Stimulated activated CD4-positive, alpha-beta T cell treated with anti-CD3 and anti-CD28 coated beads, Interleukin-1b, Interleukin-23, amount 100 ng/mL, for 24 hours (primary cell): ENCODE measurements at regions not wholly inside any gene's neighbourhood (a gene's known extent, or its start where the extent isn't known, plus 50 kb on each side); places are given as distances from the start of the nearest gene placed in this dataset.
"Not testable (repeated sequence)": the region's sequence is repeated elsewhere in the genome, so short reads cannot be mapped to it uniquely, and the experiment has no call there.

Source experiments
- DNase-seq, 4 experiments: peaks; one replicate each; pipeline ENCODE4 v3.0.0-alpha.2; 2020; ENCODE audit warnings: low read depth in 4 of 4, low spot score in 1 of 4

DNA sequence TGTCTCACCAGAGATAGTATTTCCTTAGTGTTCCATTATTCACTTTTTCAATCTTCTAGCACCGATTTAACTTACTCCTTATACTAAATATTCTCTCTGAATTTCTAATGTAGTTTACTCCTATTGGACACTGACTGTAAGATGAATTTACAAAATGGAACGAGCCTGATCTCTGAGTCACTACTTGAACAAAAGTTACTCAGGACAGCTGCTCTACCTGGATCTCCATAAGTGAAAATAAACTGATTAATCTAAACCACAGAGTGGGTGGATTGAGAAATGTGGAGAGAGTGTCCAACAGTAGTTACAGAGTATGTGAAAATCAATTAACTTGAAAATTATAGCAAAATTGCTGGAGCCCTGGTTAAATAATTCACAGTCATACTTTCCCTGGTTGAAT lies 141.7 kb upstream of the CHORDC1 start:
- no peak for DNase-seq

DNA sequence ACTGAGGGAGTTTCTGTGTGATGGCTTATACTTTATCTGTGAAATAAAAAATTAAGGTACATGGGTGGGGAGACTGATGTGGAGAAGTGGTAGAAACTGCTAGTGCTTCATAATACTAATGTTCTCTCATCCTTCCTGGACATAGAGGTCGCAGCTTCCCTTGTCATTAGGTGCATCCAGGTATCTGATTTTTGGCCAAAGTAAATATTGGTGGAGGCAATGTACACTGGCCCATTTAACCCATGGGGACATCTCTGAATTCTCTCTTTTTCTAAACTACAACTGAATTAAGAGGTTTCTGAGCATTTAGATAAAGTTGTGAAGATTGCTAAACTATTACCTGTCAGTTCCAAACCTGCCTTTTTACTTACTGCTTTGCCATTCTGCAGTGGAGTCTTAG lies 140.9 kb upstream of the CHORDC1 start:
- no peak for DNase-seq

- no peak for DNase-seq
Measured at GRCh38 chr11:90355200-90355599, 132.4 kb upstream of the CHORDC1 start.

DNA sequence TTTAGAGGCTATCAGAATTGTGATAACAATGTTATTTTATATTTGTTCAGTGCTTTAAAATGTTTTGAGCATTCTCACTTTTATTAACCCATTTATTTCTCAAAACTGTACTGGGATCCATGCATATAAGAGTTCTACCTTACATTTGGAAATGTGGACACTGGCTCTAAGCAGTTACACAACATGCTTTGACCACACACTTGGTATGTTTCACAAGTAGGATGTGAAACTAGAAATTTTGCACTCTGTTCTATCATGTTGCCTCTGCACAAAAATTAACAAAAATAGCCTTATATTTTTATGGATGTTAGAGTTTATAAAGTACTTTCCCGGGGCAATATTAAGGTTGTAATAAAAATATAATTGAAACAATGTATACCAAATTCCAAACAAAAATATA lies 126.9 kb upstream of the CHORDC1 start:
- DNase-seq: no peak

DNA sequence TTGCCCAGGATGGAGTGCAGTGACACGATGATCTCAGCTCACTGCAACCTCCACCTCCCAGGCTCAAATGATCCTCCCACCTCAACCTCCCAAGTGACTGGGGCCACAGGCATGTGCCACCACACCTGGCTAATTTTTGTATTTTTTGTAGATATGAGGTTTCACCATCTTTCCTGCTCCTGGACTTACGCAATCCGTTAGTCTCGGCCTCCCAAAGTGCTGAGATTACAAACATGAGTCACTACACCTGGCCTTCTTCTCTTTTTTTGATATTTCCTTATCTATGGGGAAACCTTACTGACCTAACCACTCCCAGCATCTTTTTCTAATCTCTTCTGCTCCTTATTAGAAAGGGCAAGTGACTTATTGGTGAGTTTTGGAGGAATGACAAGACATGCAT lies 121.7 kb upstream of the CHORDC1 start:
- no peak for DNase-seq

GRCh38 chr11:90343673-90344072 lies 120.8 kb upstream of the CHORDC1 start:
- DNase-seq: no peak

- DNase-seq: no peak
Measured at GRCh38 chr11:90341986-90342385, 119.1 kb upstream of the CHORDC1 start.

DNA sequence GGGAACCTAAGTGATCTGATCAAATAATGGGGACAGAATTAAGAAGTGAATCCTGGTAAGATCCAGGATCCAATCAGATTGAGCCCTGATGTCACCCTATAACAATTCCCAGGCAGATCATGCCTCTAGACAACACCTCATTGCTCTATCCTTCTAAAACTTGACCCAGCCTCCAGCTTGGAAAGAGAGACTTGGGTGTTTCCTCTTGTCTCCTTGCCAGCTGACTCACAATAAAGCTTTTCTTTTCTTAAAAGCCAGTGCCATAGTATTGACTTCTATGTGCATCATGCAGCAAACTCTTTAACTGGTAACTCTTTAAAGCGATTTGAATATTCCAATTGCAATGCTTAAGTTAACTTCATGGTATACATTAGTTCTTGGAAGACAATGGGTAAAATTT lies 109.6 kb upstream of the CHORDC1 start:
- no peak for DNase-seq

GRCh38 chr11:90330632-90331031 lies 107.8 kb upstream of the CHORDC1 start:
- no peak for DNase-seq

DNA sequence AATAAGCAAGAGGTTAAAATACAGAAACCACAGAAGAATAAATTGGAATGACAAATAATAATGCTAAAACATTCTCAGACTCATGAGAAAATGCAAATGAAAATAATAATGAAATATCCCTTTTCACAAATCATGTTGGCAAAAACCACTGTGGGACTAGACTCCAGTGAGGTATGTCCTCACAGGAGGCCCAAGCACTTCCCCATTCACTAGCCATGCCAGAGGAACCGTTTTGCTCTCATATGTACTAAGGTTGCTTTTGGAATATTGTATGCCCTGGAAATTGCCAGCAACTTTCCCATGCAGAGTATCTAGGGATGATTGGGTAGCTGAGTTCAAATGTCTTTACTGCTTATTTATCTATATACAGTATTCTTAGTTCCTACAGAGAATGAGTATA lies 106.2 kb upstream of the CHORDC1 start:
- no peak for DNase-seq

GRCh38 chr11:90326647-90327046 lies 103.8 kb upstream of the CHORDC1 start:
- no peak for DNase-seq

- no peak for DNase-seq
Measured at GRCh38 chr11:90323289-90323688, 100.4 kb upstream of the CHORDC1 start.

GRCh38 chr11:90321018-90321417 lies 98.2 kb upstream of the CHORDC1 start:
- DNase-seq: no peak

DNA sequence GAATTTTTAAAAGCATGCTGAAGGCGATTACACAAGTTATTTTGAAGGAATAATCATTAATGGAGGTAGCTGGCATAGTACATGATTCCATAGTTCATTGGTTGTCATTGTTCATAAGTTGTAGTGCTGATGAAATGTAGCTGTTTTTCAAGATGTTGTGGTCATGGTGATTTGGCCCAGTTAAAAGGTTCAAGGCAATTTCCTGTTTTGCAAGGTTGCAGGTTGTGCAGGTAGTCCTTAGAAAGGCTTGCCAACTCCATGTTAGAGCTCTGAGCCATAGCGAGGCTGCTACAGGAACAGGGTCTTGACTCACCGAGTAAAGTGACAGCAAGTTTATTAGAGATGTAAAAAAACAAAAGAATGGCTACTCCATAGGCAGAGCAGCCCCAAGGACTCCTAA lies 95.8 kb upstream of the CHORDC1 start:
- DNase-seq: no peak

GRCh38 chr11:90310210-90310609 lies 87.4 kb upstream of the CHORDC1 start:
- DNase-seq: no peak

DNA sequence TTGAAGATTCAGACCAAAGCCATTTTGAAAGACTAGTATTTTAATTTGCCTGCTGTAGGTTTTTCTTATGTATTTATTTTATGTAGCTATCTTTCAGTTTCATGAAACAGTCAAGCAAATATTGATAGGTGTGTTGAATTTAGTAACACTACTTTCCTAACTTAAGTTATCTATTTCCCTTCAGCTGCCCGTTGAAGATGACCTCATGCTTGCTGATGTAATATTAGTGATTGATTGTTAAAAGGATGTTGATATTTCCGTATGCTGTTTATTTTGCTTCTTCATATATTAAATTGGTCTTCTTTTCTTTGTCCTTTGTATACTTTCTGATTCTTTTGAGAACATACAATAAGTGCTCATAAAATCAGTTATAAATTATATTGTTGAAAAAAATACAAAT lies 86.8 kb upstream of the CHORDC1 start:
- DNase-seq: no peak

DNA sequence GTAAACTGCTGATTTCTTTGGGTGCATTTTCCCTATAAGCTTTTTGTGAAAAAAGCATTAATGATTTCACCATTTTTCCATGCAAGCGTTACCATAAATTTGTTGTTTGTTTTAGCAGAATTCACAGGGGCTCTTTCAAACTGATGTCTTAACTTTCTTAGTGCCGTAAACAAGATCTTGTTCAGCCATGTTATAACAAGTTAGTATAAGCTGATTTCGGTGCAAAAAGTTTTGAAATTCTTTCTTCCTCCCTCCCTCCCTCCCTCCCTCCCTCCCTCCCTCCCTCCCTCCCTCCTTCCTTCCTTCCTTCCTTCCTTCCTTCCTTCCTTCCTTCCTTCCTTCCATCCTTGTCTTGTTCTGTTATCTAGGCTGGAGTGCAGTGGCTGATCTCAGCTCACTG lies 71.7 kb upstream of the CHORDC1 start:
- no peak for DNase-seq

- no peak for DNase-seq
Measured at GRCh38 chr11:90294091-90294490, 71.2 kb upstream of the CHORDC1 start.

- no peak for DNase-seq
Measured at GRCh38 chr11:90288212-90288821, 65.5 kb upstream of the CHORDC1 start.

DNA sequence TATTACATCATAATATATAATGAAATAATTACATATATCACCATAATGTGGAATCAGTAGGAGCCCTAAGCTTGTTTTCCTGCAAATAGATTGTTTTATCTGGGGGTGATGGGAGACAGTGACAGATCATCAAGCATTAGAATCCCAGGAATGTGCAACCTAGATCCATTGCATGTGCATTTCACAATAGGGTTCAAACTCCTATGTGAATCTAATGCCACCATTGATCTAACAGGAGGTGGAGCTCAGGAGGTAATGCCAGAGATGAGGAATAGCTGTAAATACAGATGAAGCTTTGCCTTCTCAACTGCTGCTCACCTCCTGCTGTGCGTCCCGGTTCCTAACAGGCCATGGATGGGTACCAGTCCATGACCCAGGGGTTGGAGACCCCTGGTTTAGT lies 63.8 kb upstream of the CHORDC1 start:
- no peak for DNase-seq

- no peak for DNase-seq
Measured at GRCh38 chr11:90284171-90284570, 61.3 kb upstream of the CHORDC1 start.

DNA sequence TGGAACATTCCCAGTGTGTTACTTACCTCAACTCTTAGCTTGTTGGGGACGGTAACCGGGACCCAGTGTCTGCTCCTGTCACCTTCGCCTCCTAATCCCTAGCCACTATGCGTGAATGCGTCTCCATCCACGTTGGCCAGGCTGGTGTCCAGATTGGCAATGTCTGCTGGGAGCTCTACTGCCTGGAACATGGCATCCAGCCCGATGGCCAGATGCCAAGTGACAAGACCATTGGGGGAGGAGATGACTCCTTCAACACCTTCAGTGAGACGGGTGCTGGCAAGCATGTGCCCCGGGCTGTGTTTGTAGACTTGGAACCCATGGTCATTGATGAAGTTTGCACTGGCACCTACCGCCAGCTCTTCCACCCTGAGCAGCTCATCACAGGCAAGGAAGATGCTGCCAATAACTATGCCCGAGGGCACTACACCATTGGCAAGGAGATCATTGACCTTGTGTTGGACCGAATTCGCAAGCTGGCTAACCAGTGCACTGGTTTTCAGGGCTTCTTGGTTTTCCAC lies 59.8 kb upstream of the CHORDC1 start:
- not testable (repeated sequence) for DNase-seq

- no peak for DNase-seq
Measured at GRCh38 chr11:90274362-90274761, 51.5 kb upstream of the CHORDC1 start.
